ENCODE measurements at regions not wholly inside any gene's neighbourhood (a gene's known extent, or its start where the extent isn't known, plus 50 kb on each side); places are given as distances from the start of the nearest gene placed in this dataset.

- RAD21 ChIA-PET (ENCODE audit: low non-redundant PET in 1 of 2, low total read pairs in 2 of 2, uncharacterized antibody in 2 of 2, unreplicated experiment in 2 of 2), result no interaction called here
- no TSS peak for BruUV-seq (replicated peaks)
Measured at GRCh38 chr14:22044193-22044592, 370.6 kb upstream of the OR4E1 start.

GRCh38 chr14:22040781-22041125 lies 367.1 kb upstream of the OR4E1 start:
- Histone ChIP-seq H3K4me2 (ENCODE audit: low read length) (no peak overlapping the region), H3K4me3 (replicated peaks in 1 of 2; ENCODE audit: low read depth in 1 of 2, low read length in 2 of 2) (no peak overlapping the region), H3K9ac (ENCODE audit: low read length) (no peak overlapping the region), H3K27ac (ENCODE audit: low read depth, low read length) (no peak overlapping the region), H3K4me1 (ENCODE audit: control insufficient read depth in 1 of 2, insufficient read depth in 2 of 2, low read length in 2 of 2) (no peaks in the 10 kb centered on the region), H3K27me3 (ENCODE audit: insufficient read depth, low read length) (peaks cover 38% of the 10 kb centered on the region), H4K20me1 (ENCODE audit: insufficient read depth) (no peaks in the 10 kb centered on the region; the same call in 1 of the 2 replicates), H3K36me3 (ENCODE audit: control insufficient read depth in 1 of 2, insufficient read depth in 2 of 2, low read length in 2 of 2) (no peaks in the 10 kb centered on the region), H3K79me2 (ENCODE audit: insufficient read depth, low read length) (no peaks in the 10 kb centered on the region), H3K9me2 (ENCODE audit: insufficient read depth) (no peaks in the 10 kb centered on the region), H2AFZ (ENCODE audit: low read depth, low read length, poor library complexity, severe bottlenecking) (no peak overlapping the region), H3K9me3 (ENCODE audit: control insufficient read depth in 1 of 2, insufficient read depth in 1 of 2, low read depth in 1 of 2, low read length in 2 of 2) (no peaks in the 10 kb centered on the region)
- no TSS peak for BruUV-seq (replicated peaks)
- ChIA-PET CTCF (interaction anchor here (0.9 to 1.6 kb wide), 5 partner anchors 22 to 123 kb away, joined by 4 to 8 read pairs (median 7); no protein-coding TSS in a partner anchor), RAD21 (ENCODE audit: low non-redundant PET in 1 of 2, low total read pairs in 2 of 2, uncharacterized antibody in 2 of 2, unreplicated experiment in 2 of 2) (no interaction called here), POLR2A (no interaction called here)
- DNase-seq (ENCODE audit: low read depth, low spot score) (no peak), ATAC-seq (no peak)
- intact Hi-C loops (cut with micrococcal nuclease), result no loop called here
- TF ChIP-seq MAX (IDR thresholded peaks at IDR 0.05) (no peak), EZH2 (IDR thresholded peaks at IDR 0.05) (no peak), CTCF (IDR thresholded peaks at IDR 0.05 in 2 of 3, conservative IDR thresholded peaks at IDR 0.05 in 1 of 3; ENCODE audit: borderline replicate concordance in 1 of 3, insufficient read depth in 1 of 3, low read depth in 2 of 3, low read length in 2 of 3) (no peak), JUND (IDR thresholded peaks at IDR 0.05) (no peak), POLR2AphosphoS5 (IDR thresholded peaks at IDR 0.05; ENCODE audit: low read depth, low read length) (no peak), YY1 (IDR thresholded peaks at IDR 0.05; ENCODE audit: extremely low read depth, insufficient replicate concordance, low read depth, low read length) (no peak), EZH2phosphoT487 (IDR thresholded peaks at IDR 0.05; ENCODE audit: borderline replicate concordance) (no peak), SP1 (IDR thresholded peaks at IDR 0.05; ENCODE audit: low read depth) (no peak), ZFX (IDR thresholded peaks at IDR 0.05) (no peak), REST (IDR thresholded peaks at IDR 0.05; ENCODE audit: low read depth) (no peak), SRF (IDR thresholded peaks at IDR 0.05; ENCODE audit: low read depth) (no peak)

More at GRCh38 chr14:22044193-22044592, 370.6 kb upstream of the OR4E1 start:
- DNase-seq (ENCODE audit: low read depth, low spot score), result no peak
- Histone ChIP-seq H3K4me1 (ENCODE audit: control insufficient read depth in 1 of 2, insufficient read depth in 2 of 2, low read length in 2 of 2) (no peaks in the 10 kb centered on the region), H3K9me2 (ENCODE audit: insufficient read depth) (no peaks in the 10 kb centered on the region), H3K9me3 (ENCODE audit: control insufficient read depth in 1 of 2, insufficient read depth in 1 of 2, low read depth in 1 of 2, low read length in 2 of 2) (no peaks in the 10 kb centered on the region), H3K27ac (ENCODE audit: low read depth, low read length) (no peak overlapping the region), H3K79me2 (ENCODE audit: insufficient read depth, low read length) (no peaks in the 10 kb centered on the region), H4K20me1 (ENCODE audit: insufficient read depth) (no peaks in the 10 kb centered on the region; the same call in 1 of the 2 replicates), H3K4me3 (replicated peaks in 1 of 2; ENCODE audit: low read depth in 1 of 2, low read length in 2 of 2) (no peak overlapping the region), H3K27me3 (ENCODE audit: insufficient read depth, low read length) (peaks cover 48% of the 10 kb centered on the region), H3K36me3 (ENCODE audit: control insufficient read depth in 1 of 2, insufficient read depth in 2 of 2, low read length in 2 of 2) (no peaks in the 10 kb centered on the region), H2AFZ (ENCODE audit: low read depth, low read length, poor library complexity, severe bottlenecking) (no peak overlapping the region), H3K9ac (ENCODE audit: low read length) (no peak overlapping the region), H3K4me2 (ENCODE audit: low read length) (no peak overlapping the region)
- TF ChIP-seq EGR1 (IDR thresholded peaks at IDR 0.05; ENCODE audit: low read depth) (no peak), ATF3 (IDR thresholded peaks at IDR 0.05) (no peak), YY1 (IDR thresholded peaks at IDR 0.05; ENCODE audit: extremely low read depth, insufficient replicate concordance, low read depth, low read length) (no peak), ZFX (IDR thresholded peaks at IDR 0.05) (no peak)
- intact Hi-C loops (cut with micrococcal nuclease), result no loop called here
- ATAC-seq, result no peak
- ChIA-PET CTCF (no interaction called here), POLR2A (no interaction called here)
